Amygdala (tissue), 56 donors: ENCODE measurements at regions not wholly inside any gene's neighbourhood (a gene's known extent, or its start where the extent isn't known, plus 50 kb on each side); places are given as distances from the start of the nearest gene placed in this dataset.

Experiments used
- DNase-seq, 56 donors: peaks; one replicate each; lab custom pipeline; 2025; lab: John Stamatoyannopoulos, UW

GRCh38 chr6:168988801-168989200 is 264.8 kb downstream of the THBS2 start:
- peak in 1 of 56 donors; percentile 2 for DNase-seq

- DNase-seq, result no peak
Observed at GRCh38 chr6:168988280-168988679, 265.4 kb downstream of the THBS2 start.

GRCh38 chr6:168985705-168986104 is 267.9 kb downstream of the THBS2 start:
- DNase-seq, result no peak

GRCh38 chr6:168983925-168984324 is 269.7 kb downstream of the THBS2 start:
- DNase-seq, result no peak

- DNase-seq, result no peak
Observed at GRCh38 chr6:168981187-168981586, 272.5 kb downstream of the THBS2 start.

- no peak for DNase-seq
Observed at GRCh38 chr6:168979254-168979653, 274.4 kb downstream of the THBS2 start.

GRCh38 chr6:168972128-168972527 is 281.5 kb downstream of the THBS2 start:
- no peak for DNase-seq

GRCh38 chr6:168971549-168971948 is 282.1 kb downstream of the THBS2 start:
- no peak for DNase-seq

- DNase-seq, result no peak
Observed at GRCh38 chr6:168968801-168969200, 284.8 kb downstream of the THBS2 start.

GRCh38 chr6:168968228-168968627 is 285.4 kb downstream of the THBS2 start:
- peak in 2 of 56 donors; percentile 2 to 47 for DNase-seq

GRCh38 chr6:168967281-168967925 is 286.2 kb downstream of the THBS2 start:
- DNase-seq, result no peak

GRCh38 chr6:168964138-168964835 is 289.4 kb downstream of the THBS2 start:
- no peak for DNase-seq

- DNase-seq, result peak in 1 of 56 donors; percentile 7
Observed at GRCh38 chr6:168962886-168963285, 290.8 kb downstream of the THBS2 start.

- DNase-seq, result no peak
Observed at GRCh38 chr6:168961264-168961656, 292.4 kb downstream of the THBS2 start.

GRCh38 chr6:168960551-168961263 is 292.9 kb downstream of the THBS2 start:
- no peak for DNase-seq

GRCh38 chr6:168959696-168960095 is 293.9 kb downstream of the THBS2 start:
- DNase-seq, result no peak

GRCh38 chr6:168956884-168957730 is 296.5 kb downstream of the THBS2 start:
- peak in 45 of 56 donors; percentile 8 to 80 (median 44) for DNase-seq

- no peak for DNase-seq
Observed at GRCh38 chr6:168956141-168956838, 297.4 kb downstream of the THBS2 start.

GRCh38 chr6:168953461-168953860 is 300.2 kb downstream of the THBS2 start:
- no peak for DNase-seq

- no peak for DNase-seq
Observed at GRCh38 chr6:168951217-168951616, 302.4 kb downstream of the THBS2 start.
